GM12878 (cell line): ENCODE measurements at regions not wholly inside any gene's neighbourhood (a gene's known extent, or its start where the extent isn't known, plus 50 kb on each side); places are given as distances from the start of the nearest gene placed in this dataset.

Experiments
- CHD4 ChIP-seq: fragments of 200-600 bp; sonication (generic); IDR thresholded peaks from 2 replicates; pipeline ENCODE4 v1.6.1; 2016; ENCODE audit warnings: mild to moderate bottlenecking
- CREM ChIP-seq: IDR thresholded peaks from 2 replicates; pipeline ENCODE4 v1.6.1; 2014; ENCODE audit warnings: antibody characterized with exemption, low read depth
- MTA3 ChIP-seq: IDR thresholded peaks from 2 replicates; pipeline ENCODE4 v1.6.1; 2012; ENCODE audit warnings: low read length, inconsistent platforms, borderline replicate concordance
- NFYB ChIP-seq: IDR thresholded peaks from 2 replicates; pipeline ENCODE4 v1.6.1; 2011; ENCODE audit warnings: low read depth, mild to moderate bottlenecking, low read length, improper control_type of control experiment, moderate library complexity; ENCODE audit not compliant: insufficient read depth
- POLR2A ChIP-seq: IDR thresholded peaks from 2 replicates; pipeline ENCODE4 v1.6.1; 2011; ENCODE audit warnings: low read depth, mild to moderate bottlenecking, low read length
- POLR2AphosphoS5 ChIP-seq: IDR thresholded peaks from 2 replicates; pipeline ENCODE4 v1.6.1; 2011; ENCODE audit warnings: mild to moderate bottlenecking, low read length, inconsistent platforms
- POU2F2 ChIP-seq: IDR thresholded peaks from 3 replicates; pipeline ENCODE4 v1.6.1; 2011; ENCODE audit warnings: low read depth, mild to moderate bottlenecking, low read length, borderline replicate concordance
- RAD21 ChIP-seq: IDR thresholded peaks from 2 replicates; pipeline ENCODE4 v1.6.1; 2011; ENCODE audit warnings: mild to moderate bottlenecking, low read depth, low read length, moderate library complexity; ENCODE audit not compliant: insufficient read depth
- ZNF274 ChIP-seq: IDR thresholded peaks from one replicate; pipeline ENCODE4 v1.8.0; 2011; ENCODE audit not compliant: insufficient read length, insufficient read depth
- TF ChIP-seq, protein P1 (sequence below): fragments of 450-650 bp; IDR thresholded peaks from 2 replicates; pipeline ENCODE4 v1.6.1; 2016; ENCODE audit warnings: mild to moderate bottlenecking, moderate library complexity, borderline replicate concordance
- TF ChIP-seq, protein P2 (sequence below): IDR thresholded peaks from 2 replicates; pipeline ENCODE4 v1.6.1; 2011; ENCODE audit warnings: low read depth, mild to moderate bottlenecking, low read length, moderate library complexity, borderline replicate concordance; ENCODE audit errors: extremely low read depth
- TF ChIP-seq, protein P3 (sequence below), 3 experiments: IDR thresholded peaks in 2 of 3; conservative IDR thresholded peaks in 1 of 3; 2 replicates each; pipeline ENCODE4 v1.5.1; 2011; ENCODE audit warnings: low read depth in 3 of 3, low read length in 3 of 3, mild to moderate bottlenecking in 3 of 3, control low read depth in 2 of 3, moderate library complexity in 2 of 3, inconsistent platforms in 1 of 3, mixed read lengths in 1 of 3; ENCODE audit not compliant: control insufficient read depth in 2 of 3, insufficient read depth in 1 of 3; ENCODE audit errors: extremely low read depth in 1 of 3

DNA sequence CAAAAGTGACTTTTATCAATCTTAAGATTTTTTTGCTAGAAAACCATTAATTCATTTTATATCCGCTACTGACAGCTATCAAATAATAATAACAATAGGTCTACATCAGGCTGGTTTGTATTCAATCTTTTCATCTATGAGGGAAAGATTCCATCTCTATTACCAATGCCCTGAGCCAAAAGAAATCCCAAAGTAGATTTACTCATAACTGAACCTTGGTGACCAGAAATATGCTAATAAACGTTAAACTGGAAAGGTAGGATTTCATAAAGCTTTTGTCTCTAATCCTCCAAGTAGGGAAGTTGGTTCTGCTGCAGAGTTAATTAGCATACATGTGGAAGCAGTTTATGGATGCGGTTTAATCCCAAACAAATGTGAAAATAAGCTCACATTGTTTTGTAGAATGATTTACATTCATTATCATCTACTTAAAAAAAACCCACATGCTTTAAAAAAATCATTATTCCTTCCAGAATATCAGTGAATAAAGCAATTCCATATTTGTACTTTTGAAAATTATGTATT lies 715.5 kb downstream of the CETN3 start:
- TF ChIP-seq, protein P1, sequence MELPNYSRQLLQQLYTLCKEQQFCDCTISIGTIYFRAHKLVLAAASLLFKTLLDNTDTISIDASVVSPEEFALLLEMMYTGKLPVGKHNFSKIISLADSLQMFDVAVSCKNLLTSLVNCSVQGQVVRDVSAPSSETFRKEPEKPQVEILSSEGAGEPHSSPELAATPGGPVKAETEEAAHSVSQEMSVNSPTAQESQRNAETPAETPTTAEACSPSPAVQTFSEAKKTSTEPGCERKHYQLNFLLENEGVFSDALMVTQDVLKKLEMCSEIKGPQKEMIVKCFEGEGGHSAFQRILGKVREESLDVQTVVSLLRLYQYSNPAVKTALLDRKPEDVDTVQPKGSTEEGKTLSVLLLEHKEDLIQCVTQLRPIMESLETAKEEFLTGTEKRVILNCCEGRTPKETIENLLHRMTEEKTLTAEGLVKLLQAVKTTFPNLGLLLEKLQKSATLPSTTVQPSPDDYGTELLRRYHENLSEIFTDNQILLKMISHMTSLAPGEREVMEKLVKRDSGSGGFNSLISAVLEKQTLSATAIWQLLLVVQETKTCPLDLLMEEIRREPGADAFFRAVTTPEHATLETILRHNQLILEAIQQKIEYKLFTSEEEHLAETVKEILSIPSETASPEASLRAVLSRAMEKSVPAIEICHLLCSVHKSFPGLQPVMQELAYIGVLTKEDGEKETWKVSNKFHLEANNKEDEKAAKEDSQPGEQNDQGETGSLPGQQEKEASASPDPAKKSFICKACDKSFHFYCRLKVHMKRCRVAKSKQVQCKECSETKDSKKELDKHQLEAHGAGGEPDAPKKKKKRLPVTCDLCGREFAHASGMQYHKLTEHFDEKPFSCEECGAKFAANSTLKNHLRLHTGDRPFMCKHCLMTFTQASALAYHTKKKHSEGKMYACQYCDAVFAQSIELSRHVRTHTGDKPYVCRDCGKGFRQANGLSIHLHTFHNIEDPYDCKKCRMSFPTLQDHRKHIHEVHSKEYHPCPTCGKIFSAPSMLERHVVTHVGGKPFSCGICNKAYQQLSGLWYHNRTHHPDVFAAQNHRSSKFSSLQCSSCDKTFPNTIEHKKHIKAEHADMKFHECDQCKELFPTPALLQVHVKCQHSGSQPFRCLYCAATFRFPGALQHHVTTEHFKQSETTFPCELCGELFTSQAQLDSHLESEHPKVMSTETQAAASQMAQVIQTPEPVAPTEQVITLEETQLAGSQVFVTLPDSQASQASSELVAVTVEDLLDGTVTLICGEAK: no peak
- TF ChIP-seq POU2F2: no peak
- no peak for TF ChIP-seq NFYB
- no peak for TF ChIP-seq ZNF274
- TF ChIP-seq, protein P2, sequence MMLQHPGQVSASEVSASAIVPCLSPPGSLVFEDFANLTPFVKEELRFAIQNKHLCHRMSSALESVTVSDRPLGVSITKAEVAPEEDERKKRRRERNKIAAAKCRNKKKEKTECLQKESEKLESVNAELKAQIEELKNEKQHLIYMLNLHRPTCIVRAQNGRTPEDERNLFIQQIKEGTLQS: no peak
- no peak for TF ChIP-seq POLR2A
- no peak for TF ChIP-seq RAD21
- no peak for TF ChIP-seq POLR2AphosphoS5
- TF ChIP-seq CHD4: no peak
- TF ChIP-seq, protein P3, sequence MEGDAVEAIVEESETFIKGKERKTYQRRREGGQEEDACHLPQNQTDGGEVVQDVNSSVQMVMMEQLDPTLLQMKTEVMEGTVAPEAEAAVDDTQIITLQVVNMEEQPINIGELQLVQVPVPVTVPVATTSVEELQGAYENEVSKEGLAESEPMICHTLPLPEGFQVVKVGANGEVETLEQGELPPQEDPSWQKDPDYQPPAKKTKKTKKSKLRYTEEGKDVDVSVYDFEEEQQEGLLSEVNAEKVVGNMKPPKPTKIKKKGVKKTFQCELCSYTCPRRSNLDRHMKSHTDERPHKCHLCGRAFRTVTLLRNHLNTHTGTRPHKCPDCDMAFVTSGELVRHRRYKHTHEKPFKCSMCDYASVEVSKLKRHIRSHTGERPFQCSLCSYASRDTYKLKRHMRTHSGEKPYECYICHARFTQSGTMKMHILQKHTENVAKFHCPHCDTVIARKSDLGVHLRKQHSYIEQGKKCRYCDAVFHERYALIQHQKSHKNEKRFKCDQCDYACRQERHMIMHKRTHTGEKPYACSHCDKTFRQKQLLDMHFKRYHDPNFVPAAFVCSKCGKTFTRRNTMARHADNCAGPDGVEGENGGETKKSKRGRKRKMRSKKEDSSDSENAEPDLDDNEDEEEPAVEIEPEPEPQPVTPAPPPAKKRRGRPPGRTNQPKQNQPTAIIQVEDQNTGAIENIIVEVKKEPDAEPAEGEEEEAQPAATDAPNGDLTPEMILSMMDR (IDR thresholded peaks at IDR 0.05 in 2 of 3, conservative IDR thresholded peaks at IDR 0.05 in 1 of 3; ENCODE audit: control insufficient read depth in 2 of 3, extremely low read depth in 1 of 3, insufficient read depth in 1 of 3, low read depth in 3 of 3, low read length in 3 of 3): no peak
- no peak for TF ChIP-seq MTA3
- TF ChIP-seq CREM: no peak
